ENCODE measurements at regions not wholly inside any gene's neighbourhood (a gene's known extent, or its start where the extent isn't known, plus 50 kb on each side); places are given as distances from the start of the nearest gene placed in this dataset.
A peak's percentile ranks its signal among the peaks of the same experiment; 100 is the strongest.

- no peak for DNase-seq
Measured at GRCh38 chr20:62527781-62528180, 52.0 kb upstream of the GATA5 start.

DNA sequence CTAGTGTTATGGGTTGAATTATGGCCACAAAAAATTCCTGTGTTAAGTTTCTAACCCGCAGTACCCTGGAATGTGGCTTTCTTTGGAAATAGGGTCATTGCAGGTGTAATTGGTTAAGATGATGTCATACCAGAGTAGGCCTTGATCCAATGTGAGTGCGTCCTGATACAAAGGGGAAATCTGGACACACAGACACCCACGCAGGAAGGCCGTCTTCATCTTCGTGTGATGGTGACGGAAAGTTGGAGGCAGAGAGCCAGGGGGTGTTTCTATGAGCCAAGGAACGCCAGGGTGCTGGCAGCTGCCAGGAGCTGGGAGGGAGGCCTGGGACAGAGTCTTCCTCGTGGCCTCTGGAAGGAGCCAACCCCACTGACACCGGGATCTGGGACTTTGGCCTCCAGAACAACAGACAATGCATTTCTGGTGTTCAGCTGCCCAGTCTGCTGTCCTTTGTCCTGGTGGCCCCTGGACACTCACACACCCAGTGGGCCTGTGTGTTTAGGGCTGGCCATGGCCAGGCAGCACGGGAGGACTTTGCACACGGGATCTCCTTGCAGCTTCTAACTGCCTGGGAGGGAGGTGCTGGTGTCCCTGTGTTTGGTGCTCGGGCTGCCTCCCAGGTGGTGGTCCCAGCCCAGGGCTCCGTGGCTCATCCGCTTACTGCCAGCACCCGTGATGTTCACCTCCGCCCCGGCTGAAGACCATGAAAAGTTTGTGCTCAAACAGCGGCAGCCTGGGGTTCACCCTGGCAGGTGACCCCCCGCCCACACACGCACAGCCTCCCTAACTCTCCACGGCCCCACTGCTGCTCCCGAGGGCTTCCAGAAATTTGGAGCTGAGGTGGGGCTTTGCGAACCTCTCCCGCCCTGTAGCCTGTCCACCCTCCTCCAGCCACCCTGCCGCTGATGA, 53.4 kb upstream of the GATA5 start:
- intact Hi-C loops (cut with DNase I): no loop called here
- DNase-seq: no peak

More at GRCh38 chr20:62527781-62528180, 52.0 kb upstream of the GATA5 start:
- intact Hi-C loops (cut with DNase I): no loop called here

DNA sequence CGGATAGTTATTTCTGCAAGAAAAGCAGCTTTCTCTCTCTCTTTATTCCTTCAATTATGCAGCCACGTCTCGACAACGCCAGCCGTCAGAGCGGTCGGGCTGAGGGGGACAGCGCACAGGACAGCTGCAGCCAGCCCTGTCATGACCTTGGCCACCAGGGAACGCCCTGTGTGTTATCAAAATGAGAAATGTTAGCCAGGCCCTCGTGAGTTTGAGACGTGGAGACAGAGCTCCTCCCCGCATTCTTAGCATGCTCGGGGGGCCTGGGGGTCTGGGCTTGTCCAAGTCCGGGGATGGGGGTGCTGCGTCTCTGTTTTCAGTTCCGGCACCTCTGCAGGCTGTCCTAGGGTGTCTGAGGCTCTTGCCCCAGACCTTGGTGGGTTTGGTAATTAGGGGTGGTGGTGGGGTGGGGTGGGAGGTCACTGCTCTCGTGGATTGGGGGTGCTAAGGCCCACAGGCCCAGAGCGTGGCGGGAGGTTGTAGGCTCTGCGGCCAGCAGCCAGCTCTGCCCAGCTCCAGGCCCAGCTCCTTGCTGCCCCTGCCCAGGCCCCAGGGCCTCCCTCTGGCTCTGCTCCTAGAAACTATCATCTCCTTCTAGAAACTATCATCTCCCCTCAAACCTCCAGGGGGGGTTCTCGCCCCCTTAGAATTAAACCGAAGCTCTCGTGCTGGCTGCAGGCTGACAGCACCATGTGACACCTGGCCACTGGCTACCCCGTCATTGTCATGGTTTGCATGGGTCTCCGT, 54.3 kb upstream of the GATA5 start:
- no peak for DNase-seq
- intact Hi-C loops (cut with DNase I): no loop called here

DNA sequence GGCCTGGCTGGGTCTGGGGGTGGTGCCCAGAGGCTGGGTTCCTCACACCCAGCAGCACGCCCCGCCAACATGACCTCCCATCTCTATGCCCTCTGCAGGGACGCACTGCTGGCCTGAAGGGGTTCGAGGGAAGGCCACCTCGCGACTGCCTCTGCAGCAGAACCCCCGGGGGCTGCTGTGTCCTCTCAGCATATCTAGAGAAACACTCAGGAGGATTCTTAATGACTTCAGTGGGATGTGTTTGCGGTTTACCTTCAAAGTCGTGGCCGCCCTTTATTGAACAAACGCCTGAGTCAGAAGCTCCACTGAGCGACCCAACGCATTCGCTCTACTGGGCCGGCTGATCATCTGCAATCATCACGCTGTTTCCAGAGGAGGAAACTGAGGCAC, 54.8 kb upstream of the GATA5 start:
- intact Hi-C loops (cut with DNase I): no loop called here
- DNase-seq: no peak

GRCh38 chr20:62531046-62531838, 55.4 kb upstream of the GATA5 start:
- DNase-seq: no peak
- intact Hi-C loops (cut with DNase I): no loop called here

- intact Hi-C loops (cut with DNase I): no loop called here
- no peak for DNase-seq
Measured at GRCh38 chr20:62532921-62533320, 57.1 kb upstream of the GATA5 start.

DNA sequence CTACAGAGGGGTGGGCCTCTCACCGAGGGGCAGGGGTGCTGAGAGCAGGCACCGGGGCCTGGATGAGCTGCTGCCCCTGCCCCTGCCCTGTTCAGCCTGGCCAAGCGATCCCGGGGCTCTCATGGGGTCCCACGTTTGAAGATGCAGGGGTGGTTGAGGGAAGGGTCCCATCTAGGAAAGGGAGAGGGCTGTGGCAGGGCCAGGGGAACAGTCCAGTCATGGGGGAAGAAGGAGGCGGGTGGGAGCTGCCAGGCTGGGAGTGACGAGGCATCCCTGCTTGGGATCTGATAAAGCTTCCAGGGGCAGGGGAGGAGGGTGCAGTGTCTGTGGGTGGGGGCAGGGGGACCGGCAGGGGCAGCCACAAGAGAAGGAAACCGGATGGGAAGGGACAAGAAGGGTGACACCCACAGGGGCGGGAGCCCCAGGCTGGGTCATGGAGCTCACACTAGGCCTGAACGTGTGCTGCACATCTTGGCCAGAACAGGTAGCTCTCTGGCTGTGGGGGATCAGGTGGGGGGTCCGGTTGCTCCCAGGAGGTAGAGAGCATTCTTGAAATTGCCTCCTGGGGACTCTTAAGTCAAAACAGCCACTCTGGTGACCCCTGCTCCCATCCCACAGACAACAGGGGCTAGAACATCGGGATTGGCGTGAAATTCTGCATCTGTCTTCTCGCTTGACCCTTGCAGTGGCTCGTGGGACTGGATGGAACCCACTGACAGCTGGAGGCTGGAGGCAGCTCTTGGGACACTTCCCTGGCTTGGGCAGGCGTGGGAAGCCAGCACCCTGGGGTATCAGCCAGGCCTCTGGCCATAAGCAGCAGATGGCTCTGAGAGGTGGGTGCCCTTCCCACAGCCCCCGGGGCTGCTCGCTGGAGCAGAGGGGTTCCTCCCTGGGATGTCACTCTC, 58.0 kb upstream of the GATA5 start:
- intact Hi-C loops (cut with DNase I): no loop called here
- no peak for DNase-seq

- no peak for DNase-seq
- intact Hi-C loops (cut with DNase I): no loop called here
Measured at GRCh38 chr20:62534526-62535221, 58.9 kb upstream of the GATA5 start.

DNA sequence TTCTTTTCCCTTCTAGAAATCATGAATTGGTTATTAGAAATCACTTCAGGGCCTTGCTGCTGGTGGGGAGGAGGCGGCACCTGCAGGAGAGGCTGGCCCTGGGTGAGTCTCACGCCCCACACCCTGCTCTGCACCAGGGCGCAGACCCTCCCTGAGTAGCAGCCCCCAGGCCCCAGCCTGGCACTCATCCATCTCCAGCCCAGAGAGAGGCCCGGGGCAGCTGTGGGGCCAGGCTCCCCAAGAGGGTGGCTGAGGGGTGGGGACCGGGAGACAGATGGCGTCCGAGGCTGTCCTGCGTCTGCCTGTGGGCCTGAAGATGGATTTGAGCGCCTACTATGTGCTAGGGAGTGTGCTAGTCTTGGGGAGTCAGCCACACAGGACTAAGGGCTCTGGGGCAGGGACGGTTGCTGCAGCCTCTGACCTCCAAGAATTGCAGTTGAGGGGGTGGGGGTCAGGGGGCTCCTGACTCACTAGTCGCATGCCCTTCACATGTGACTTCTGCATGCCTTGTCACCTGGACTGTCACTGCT, 59.6 kb upstream of the GATA5 start:
- DNase-seq: no peak
- intact Hi-C loops (cut with DNase I): no loop called here

DNA sequence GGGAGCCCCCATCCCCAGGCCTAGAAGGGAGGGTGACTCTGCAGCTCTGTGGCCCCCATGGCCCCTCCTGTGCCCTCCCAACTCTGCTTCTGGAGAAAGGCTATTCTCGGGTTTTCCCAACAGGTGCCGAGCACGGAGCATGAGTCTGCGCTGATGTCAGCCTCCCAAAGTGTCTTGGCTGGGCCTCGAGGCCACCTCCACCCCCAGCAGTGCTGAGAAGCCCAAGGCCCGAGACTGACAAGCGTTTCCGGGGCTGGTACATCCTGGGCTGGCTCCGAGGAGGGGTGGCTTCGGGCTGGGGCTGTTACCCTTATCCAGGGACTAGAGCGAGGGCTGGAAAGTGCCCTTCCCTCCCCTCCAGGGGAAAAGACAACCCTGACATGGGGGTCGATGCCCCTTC, 60.2 kb upstream of the GATA5 start:
- DNase-seq: no peak
- intact Hi-C loops (cut with DNase I): no loop called here

DNA sequence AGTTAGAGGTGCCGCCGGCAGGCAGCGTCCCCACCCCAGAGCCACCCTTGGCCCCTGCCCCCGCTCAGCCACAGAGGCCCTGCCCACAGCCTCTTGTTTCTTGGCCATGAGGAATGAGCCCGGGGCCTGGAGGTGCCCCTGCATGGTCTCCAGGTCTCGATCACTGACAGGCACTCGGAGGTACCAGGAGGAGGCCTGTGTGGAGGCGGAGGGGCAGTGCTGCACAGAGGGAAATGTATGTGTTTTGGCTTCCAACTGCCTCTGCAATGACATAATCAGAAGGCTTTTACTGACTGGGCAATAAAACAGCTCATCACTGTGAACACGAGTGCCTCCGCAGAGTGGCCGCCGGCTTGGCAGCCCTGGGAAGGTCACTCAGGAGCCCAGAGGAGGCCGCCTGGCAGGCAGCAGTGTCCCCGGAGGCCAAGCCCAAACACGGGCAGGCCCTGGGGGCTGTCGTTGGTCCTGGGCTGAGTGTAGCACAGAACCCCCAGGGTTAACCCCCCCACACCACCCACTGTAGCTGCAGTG, 61.1 kb upstream of the GATA5 start:
- intact Hi-C loops (cut with DNase I): no loop called here
- no peak for DNase-seq

GRCh38 chr20:62537649-62538292, 62.0 kb upstream of the GATA5 start:
- no peak for DNase-seq
- intact Hi-C loops (cut with DNase I): no loop called here

DNA sequence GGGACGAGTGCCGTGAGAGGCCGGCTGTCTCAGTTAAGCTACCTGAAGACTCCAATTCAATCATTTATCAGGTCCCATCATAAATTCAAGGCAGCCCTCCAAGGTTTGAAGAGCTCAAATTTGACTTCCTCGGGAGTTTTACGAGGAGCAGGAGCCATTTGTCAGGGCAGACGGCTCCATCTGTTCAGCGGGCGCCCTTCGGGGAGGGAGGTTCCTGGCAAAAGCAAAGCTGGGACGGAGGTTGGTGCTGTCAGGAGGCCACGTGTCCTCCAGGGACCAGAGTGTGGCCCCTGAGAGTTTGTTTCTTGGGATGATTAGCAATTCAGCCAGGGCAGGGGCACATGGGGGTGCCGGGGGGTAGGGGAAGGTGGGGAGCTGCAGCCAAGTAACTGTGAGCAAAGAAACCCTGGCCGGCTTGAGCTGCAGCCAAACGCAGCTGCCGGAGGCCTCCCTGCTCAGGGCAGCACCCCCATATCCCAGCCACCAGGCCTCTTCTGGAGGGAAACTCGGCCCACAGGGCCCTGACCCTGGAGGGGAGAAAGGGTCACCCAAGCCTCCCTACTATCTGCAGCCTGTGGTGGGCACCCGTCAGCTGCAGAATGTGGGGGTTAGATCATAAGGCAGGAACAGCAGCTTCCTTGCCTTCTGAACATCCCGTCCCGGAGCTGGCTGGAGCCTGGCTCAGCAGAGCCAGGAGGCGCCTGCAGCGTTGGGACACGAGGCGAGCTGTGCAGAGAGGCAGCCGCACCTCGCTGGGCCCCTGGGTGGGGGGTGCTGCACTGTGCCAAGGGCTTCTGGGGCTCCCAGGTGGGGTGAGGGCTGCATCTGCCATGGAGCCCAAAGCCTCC, 63.6 kb upstream of the GATA5 start:
- no peak for DNase-seq
- intact Hi-C loops (cut with DNase I): no loop called here

DNA sequence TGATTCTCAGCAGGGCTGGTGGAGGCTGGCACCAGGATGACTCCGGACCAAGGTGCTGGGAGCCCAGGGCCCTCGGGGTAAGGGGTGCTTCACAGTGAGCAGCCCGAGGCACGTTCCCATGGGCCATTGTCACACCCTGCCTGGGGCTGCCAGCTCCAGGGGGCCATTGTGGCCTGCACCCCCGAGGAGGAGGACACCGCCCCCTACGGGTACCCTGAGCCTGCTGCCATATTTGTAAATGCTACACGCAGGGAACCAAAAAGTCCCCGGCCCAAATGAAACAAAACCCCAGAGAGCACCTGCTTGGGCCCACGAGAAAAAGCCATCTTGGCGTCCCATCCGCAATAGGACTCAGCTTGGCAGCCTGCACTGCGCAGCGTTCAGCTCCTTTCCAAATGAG, 64.7 kb upstream of the GATA5 start:
- no peak for DNase-seq
- intact Hi-C loops (cut with DNase I): no loop called here

DNA sequence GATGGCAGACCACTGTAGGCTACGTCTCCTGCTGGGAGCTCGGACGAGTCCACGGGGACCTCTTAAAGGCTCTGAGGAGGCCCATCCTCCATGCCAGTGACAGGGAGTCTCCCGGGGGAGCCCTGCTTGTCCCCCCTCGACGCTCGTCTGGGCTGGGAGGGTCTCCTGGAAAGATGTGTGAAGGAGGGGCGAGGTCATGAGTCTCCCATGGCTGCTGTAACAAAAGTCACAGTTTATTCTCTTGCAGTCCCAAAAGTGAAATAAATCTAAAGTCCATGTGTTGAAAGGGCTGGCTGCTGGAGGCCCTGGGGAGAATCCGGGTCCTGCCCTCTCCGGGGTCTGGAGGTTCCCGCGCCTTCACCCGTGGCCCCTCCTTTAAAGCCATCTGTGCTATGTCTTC, 67.1 kb upstream of the GATA5 start:
- DNase-seq: no peak
- intact Hi-C loops (cut with DNase I): no loop called here

- peak in 1 of 10 donors; percentile 25 for DNase-seq
- intact Hi-C loops (cut with DNase I): no loop called here
Measured at GRCh38 chr20:62543470-62544302, 67.9 kb upstream of the GATA5 start.
